Suppressor macrophage treated with lipopolysaccharide for 4 hours (primary cell): ENCODE measurements at regions not wholly inside any gene's neighbourhood (a gene's known extent, or its start where the extent isn't known, plus 50 kb on each side); places are given as distances from the start of the nearest gene placed in this dataset.

Experiments
- DNase-seq: peaks from one replicate; pipeline ENCODE4 v3.0.0-alpha.2; 2020

- DNase-seq, result no peak
Observed at GRCh38 chr3:127393131-127393820, 105.4 kb upstream of the PRR20G start.

GRCh38 chr3:127392156-127392490, 104.3 kb upstream of the PRR20G start:
- no peak for DNase-seq

GRCh38 chr3:127391436-127392155, 103.8 kb upstream of the PRR20G start:
- DNase-seq, result no peak

GRCh38 chr3:127390365-127391025, 102.6 kb upstream of the PRR20G start:
- no peak for DNase-seq

- no peak for DNase-seq
Observed at GRCh38 chr3:127389913-127390312, 102.1 kb upstream of the PRR20G start.

- DNase-seq, result no peak
Observed at GRCh38 chr3:127389420-127389819, 101.6 kb upstream of the PRR20G start.

GRCh38 chr3:127388427-127388826, 100.6 kb upstream of the PRR20G start:
- no peak for DNase-seq

- no peak for DNase-seq
Observed at GRCh38 chr3:127387556-127388153, 99.8 kb upstream of the PRR20G start.

- DNase-seq, result no peak
Observed at GRCh38 chr3:127387119-127387518, 99.3 kb upstream of the PRR20G start.

- no peak for DNase-seq
Observed at GRCh38 chr3:127386490-127386889, 98.6 kb upstream of the PRR20G start.

GRCh38 chr3:127385540-127385870, 97.7 kb upstream of the PRR20G start:
- no peak for DNase-seq

- no peak for DNase-seq
Observed at GRCh38 chr3:127384717-127385539, 97.1 kb upstream of the PRR20G start.

- DNase-seq, result no peak
Observed at GRCh38 chr3:127383656-127384179, 95.9 kb upstream of the PRR20G start.

- DNase-seq, result no peak
Observed at GRCh38 chr3:127377801-127378655, 90.2 kb upstream of the PRR20G start.

- DNase-seq, result no peak
Observed at GRCh38 chr3:127375151-127375930, 87.5 kb upstream of the PRR20G start.

GRCh38 chr3:127374086-127375010, 86.5 kb upstream of the PRR20G start:
- peak; percentile 34 for DNase-seq

- no peak for DNase-seq
Observed at GRCh38 chr3:127373441-127374085, 85.7 kb upstream of the PRR20G start.

- no peak for DNase-seq
Observed at GRCh38 chr3:127371846-127372245, 84.0 kb upstream of the PRR20G start.

- DNase-seq, result no peak
Observed at GRCh38 chr3:127371334-127371733, 83.5 kb upstream of the PRR20G start.
